SK-N-SH treated with all-trans-retinoic acid at 6 μM for 48 hours (cell line): ENCODE measurements at regions not wholly inside any gene's neighbourhood (a gene's known extent, or its start where the extent isn't known, plus 50 kb on each side); places are given as distances from the start of the nearest gene placed in this dataset.

Experiments
- ATAC-seq: fragments of 200-7000 bp; cut with Tn5 transposase; 3 replicates; pipeline ENCODE4 v1.9.1; 2020; ENCODE audit warnings: mild to moderate bottlenecking, moderate library complexity
- ARNTL ChIP-seq: fragments of 450-650 bp; formaldehyde crosslinking; IDR thresholded peaks from 2 replicates; pipeline ENCODE4 v1.5.0; 2020; ENCODE audit warnings: low read depth, mild to moderate bottlenecking, moderate library complexity, borderline replicate concordance
- BACH2 ChIP-seq: fragments of 250-450 bp; sonication (Bioruptor Pico); IDR thresholded peaks from 2 replicates; pipeline ENCODE4 v1.9.0; 2021; ENCODE audit warnings: mild to moderate bottlenecking, borderline replicate concordance
- CSDC2 ChIP-seq: fragments of 250-450 bp; sonication (Bioruptor Pico); IDR thresholded peaks from 2 replicates; pipeline ENCODE4 v1.5.0; 2020; ENCODE audit warnings: mild to moderate bottlenecking, moderate library complexity
- ESRRG ChIP-seq: fragments of 250-450 bp; sonication (Bioruptor Pico); IDR thresholded peaks from 2 replicates; pipeline ENCODE4 v1.6.1; 2021; ENCODE audit warnings: mild to moderate bottlenecking
- GLIS3 ChIP-seq: fragments of 250-450 bp; sonication (Bioruptor Pico); IDR thresholded peaks from 2 replicates; pipeline ENCODE4 v1.5.0; 2020; ENCODE audit warnings: mild to moderate bottlenecking, moderate library complexity
- ISL1 ChIP-seq: fragments of 250-450 bp; sonication (Bioruptor Pico); IDR thresholded peaks from 2 replicates; pipeline ENCODE4 v2.1.2; 2022; ENCODE audit warnings: mild to moderate bottlenecking, moderate library complexity
- OSR1 ChIP-seq: fragments of 250-450 bp; sonication (Bioruptor Pico); IDR thresholded peaks from 2 replicates; pipeline ENCODE4 v1.8.0; 2022; ENCODE audit warnings: moderate library complexity, mild to moderate bottlenecking, inconsistent platforms
- POU6F1 ChIP-seq: fragments of 250-450 bp; sonication (Bioruptor Pico); IDR thresholded peaks from 2 replicates; pipeline ENCODE4 v1.8.0; 2021; ENCODE audit warnings: low read depth, mild to moderate bottlenecking, moderate library complexity, borderline replicate concordance
- PPARA ChIP-seq: fragments of 250-450 bp; sonication (Bioruptor Pico); IDR thresholded peaks from 2 replicates; pipeline ENCODE4 v1.5.0; 2020; ENCODE audit warnings: mild to moderate bottlenecking, borderline replicate concordance
- RARB ChIP-seq: fragments of 250-450 bp; sonication (Bioruptor Pico); IDR thresholded peaks from 2 replicates; pipeline ENCODE4 v1.8.0; 2021; ENCODE audit warnings: mild to moderate bottlenecking, moderate library complexity
- SNAI2 ChIP-seq: fragments of 250-450 bp; sonication (Bioruptor Pico); IDR thresholded peaks from 2 replicates; pipeline ENCODE4 v1.5.0; 2020; ENCODE audit warnings: mild to moderate bottlenecking, moderate library complexity
- ZC3H10 ChIP-seq: fragments of 250-450 bp; sonication (Bioruptor Pico); IDR thresholded peaks from 2 replicates; pipeline ENCODE4 v1.5.1; 2021; ENCODE audit warnings: mild to moderate bottlenecking, moderate library complexity
- ZFP3 ChIP-seq: fragments of 250-450 bp; sonication (Bioruptor Pico); IDR thresholded peaks from 2 replicates; pipeline ENCODE4 v1.5.0; 2020; ENCODE audit warnings: mild to moderate bottlenecking, moderate library complexity
- ZNF565 ChIP-seq: fragments of 450-650 bp; formaldehyde crosslinking; conservative IDR thresholded peaks from 2 replicates; pipeline ENCODE4 v1.5.0; 2020; ENCODE audit warnings: low read depth, mild to moderate bottlenecking, moderate library complexity
- ZNF8 ChIP-seq: fragments of 450-650 bp; formaldehyde crosslinking; IDR thresholded peaks from 2 replicates; pipeline ENCODE4 v1.5.0; 2020; ENCODE audit warnings: mild to moderate bottlenecking, moderate library complexity
- TF ChIP-seq, protein P1 (sequence below): fragments of 250-450 bp; sonication (Bioruptor Pico); IDR thresholded peaks from 2 replicates; pipeline ENCODE4 v1.8.0; 2020; ENCODE audit warnings: mild to moderate bottlenecking, moderate library complexity, borderline replicate concordance
- TF ChIP-seq, protein P2 (sequence below): fragments of 250-450 bp; sonication (Bioruptor Pico); IDR thresholded peaks from 2 replicates; pipeline ENCODE4 v1.5.0; 2020; ENCODE audit warnings: mild to moderate bottlenecking, moderate library complexity
- TF ChIP-seq, protein P3 (sequence below): fragments of 250-450 bp; sonication (Bioruptor Pico); IDR thresholded peaks from 2 replicates; pipeline ENCODE4 v1.5.1; 2020; ENCODE audit warnings: low read depth, mild to moderate bottlenecking, moderate library complexity
- TF ChIP-seq, protein P4 (sequence below): fragments of 250-450 bp; sonication (Bioruptor Pico); IDR thresholded peaks from 2 replicates; pipeline ENCODE4 v1.5.1; 2021; ENCODE audit warnings: mild to moderate bottlenecking, moderate library complexity

DNA sequence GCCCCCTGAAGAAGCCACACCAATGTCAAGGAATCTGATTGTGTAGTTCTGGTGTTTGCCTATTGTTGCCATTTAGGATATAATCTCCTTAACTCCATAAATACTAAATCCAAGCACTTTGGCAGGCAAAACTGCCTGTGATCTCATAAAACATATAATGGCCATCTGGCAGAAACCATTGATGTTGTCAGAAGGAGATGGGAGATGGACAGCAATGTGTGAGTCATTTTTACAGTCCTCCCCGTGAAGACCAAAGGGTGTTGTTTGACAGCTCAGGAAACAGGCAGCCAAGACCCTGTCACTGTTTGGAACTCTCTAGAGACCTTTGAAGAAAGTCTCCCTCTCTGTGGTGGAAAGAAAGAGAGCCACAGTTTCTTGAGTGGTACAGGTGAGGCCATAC lies 454.1 kb downstream of the HS3ST3B1 start:
- TF ChIP-seq BACH2 (CRISPR knock-in tag) (no peak), CSDC2 (no peak), PPARA (CRISPR knock-in tag) (no peak), RARB (no peak), ZNF8 (CRISPR knock-in tag) (no peak), OSR1 (no peak), ESRRG (CRISPR knock-in tag) (no peak)
- TF ChIP-seq, protein P1, sequence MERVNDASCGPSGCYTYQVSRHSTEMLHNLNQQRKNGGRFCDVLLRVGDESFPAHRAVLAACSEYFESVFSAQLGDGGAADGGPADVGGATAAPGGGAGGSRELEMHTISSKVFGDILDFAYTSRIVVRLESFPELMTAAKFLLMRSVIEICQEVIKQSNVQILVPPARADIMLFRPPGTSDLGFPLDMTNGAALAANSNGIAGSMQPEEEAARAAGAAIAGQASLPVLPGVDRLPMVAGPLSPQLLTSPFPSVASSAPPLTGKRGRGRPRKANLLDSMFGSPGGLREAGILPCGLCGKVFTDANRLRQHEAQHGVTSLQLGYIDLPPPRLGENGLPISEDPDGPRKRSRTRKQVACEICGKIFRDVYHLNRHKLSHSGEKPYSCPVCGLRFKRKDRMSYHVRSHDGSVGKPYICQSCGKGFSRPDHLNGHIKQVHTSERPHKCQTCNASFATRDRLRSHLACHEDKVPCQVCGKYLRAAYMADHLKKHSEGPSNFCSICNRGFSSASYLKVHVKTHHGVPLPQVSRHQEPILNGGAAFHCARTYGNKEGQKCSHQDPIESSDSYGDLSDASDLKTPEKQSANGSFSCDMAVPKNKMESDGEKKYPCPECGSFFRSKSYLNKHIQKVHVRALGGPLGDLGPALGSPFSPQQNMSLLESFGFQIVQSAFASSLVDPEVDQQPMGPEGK (CRISPR knock-in tag), result no peak
- no peak for ATAC-seq

DNA sequence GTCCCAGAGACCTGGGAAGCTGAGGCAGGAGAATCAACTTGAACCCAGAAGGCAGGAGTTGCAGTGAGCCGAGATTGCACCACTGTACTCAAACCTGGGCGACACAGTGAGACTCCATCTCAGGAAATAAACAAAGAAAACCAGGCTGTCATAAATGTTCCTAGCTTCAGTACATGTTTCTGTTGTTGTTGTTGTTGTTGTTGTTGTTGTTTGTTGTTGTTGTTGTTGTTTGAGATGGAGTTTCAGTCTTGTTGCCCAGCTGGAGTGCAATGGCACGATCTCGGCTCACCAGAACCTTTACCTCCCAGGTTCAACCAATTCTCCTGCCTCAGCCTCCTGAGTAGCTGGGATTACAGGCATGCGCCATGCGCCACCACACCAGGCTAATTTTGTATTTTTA lies 452.5 kb downstream of the HS3ST3B1 start:
- ATAC-seq, result no peak

DNA sequence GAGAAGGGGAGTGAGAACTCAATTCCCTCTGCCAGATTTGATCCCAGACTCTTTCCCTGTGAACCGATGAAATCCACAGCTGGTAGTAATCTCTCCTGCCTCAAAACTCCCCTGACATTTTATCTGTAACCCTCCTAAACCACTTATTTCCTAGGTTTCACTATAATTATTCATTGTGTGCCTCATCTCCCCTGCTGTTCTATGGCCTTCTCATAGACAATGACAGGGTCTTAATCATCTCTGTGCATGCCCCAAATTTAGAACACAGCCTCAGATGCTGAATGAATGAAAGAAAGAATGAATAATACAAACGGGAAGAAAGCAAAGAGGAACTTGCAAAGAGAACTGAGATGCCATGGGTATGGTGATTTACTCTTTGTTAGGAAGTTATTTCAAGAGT lies 451.1 kb downstream of the HS3ST3B1 start:
- no peak for ATAC-seq
- TF ChIP-seq ESRRG (CRISPR knock-in tag) (no peak), SNAI2 (CRISPR knock-in tag) (no peak), POU6F1 (CRISPR knock-in tag) (no peak)
- TF ChIP-seq, protein P2, sequence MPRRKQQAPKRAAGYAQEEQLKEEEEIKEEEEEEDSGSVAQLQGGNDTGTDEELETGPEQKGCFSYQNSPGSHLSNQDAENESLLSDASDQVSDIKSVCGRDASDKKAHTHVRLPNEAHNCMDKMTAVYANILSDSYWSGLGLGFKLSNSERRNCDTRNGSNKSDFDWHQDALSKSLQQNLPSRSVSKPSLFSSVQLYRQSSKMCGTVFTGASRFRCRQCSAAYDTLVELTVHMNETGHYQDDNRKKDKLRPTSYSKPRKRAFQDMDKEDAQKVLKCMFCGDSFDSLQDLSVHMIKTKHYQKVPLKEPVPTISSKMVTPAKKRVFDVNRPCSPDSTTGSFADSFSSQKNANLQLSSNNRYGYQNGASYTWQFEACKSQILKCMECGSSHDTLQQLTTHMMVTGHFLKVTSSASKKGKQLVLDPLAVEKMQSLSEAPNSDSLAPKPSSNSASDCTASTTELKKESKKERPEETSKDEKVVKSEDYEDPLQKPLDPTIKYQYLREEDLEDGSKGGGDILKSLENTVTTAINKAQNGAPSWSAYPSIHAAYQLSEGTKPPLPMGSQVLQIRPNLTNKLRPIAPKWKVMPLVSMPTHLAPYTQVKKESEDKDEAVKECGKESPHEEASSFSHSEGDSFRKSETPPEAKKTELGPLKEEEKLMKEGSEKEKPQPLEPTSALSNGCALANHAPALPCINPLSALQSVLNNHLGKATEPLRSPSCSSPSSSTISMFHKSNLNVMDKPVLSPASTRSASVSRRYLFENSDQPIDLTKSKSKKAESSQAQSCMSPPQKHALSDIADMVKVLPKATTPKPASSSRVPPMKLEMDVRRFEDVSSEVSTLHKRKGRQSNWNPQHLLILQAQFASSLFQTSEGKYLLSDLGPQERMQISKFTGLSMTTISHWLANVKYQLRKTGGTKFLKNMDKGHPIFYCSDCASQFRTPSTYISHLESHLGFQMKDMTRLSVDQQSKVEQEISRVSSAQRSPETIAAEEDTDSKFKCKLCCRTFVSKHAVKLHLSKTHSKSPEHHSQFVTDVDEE (CRISPR knock-in tag), result no peak
- TF ChIP-seq, protein P3, sequence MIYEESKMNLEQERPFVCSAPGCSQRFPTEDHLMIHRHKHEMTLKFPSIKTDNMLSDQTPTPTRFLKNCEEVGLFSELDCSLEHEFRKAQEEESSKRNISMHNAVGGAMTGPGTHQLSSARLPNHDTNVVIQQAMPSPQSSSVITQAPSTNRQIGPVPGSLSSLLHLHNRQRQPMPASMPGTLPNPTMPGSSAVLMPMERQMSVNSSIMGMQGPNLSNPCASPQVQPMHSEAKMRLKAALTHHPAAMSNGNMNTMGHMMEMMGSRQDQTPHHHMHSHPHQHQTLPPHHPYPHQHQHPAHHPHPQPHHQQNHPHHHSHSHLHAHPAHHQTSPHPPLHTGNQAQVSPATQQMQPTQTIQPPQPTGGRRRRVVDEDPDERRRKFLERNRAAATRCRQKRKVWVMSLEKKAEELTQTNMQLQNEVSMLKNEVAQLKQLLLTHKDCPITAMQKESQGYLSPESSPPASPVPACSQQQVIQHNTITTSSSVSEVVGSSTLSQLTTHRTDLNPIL, result no peak

More for the DNA sequence above, 452.5 kb downstream of the HS3ST3B1 start:
- no peak for TF ChIP-seq GLIS3
- no peak for TF ChIP-seq PPARA (CRISPR knock-in tag)
- TF ChIP-seq ESRRG (CRISPR knock-in tag), result no peak
- TF ChIP-seq, protein P2 (CRISPR knock-in tag), result no peak
- no peak for TF ChIP-seq CSDC2
- TF ChIP-seq ZNF565 (CRISPR knock-in tag), result no peak
- no peak for TF ChIP-seq ZFP3 (CRISPR knock-in tag)
- no peak for TF ChIP-seq RARB
- TF ChIP-seq ARNTL, result no peak
- TF ChIP-seq SNAI2 (CRISPR knock-in tag), result no peak
- TF ChIP-seq ZNF8 (CRISPR knock-in tag), result no peak
- no peak for TF ChIP-seq ISL1 (CRISPR knock-in tag)

GRCh38 chr17:14750866-14751265 lies 450.0 kb downstream of the HS3ST3B1 start:
- ATAC-seq, result no peak
- TF ChIP-seq SNAI2 (CRISPR knock-in tag), result no peak
- TF ChIP-seq GLIS3, result no peak
- TF ChIP-seq, protein P4, sequence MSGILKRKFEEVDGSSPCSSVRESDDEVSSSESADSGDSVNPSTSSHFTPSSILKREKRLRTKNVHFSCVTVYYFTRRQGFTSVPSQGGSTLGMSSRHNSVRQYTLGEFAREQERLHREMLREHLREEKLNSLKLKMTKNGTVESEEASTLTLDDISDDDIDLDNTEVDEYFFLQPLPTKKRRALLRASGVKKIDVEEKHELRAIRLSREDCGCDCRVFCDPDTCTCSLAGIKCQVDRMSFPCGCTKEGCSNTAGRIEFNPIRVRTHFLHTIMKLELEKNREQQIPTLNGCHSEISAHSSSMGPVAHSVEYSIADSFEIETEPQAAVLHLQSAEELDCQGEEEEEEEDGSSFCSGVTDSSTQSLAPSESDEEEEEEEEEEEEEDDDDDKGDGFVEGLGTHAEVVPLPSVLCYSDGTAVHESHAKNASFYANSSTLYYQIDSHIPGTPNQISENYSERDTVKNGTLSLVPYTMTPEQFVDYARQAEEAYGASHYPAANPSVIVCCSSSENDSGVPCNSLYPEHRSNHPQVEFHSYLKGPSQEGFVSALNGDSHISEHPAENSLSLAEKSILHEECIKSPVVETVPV (CRISPR knock-in tag), result no peak
- no peak for TF ChIP-seq OSR1
- TF ChIP-seq ZC3H10 (CRISPR knock-in tag), result no peak
